ENCODE measurements at regions not wholly inside any gene's neighbourhood (a gene's known extent, or its start where the extent isn't known, plus 50 kb on each side); places are given as distances from the start of the nearest gene placed in this dataset.

GRCh38 chr2:2574401-2575180, 243.5 kb upstream of the MYT1L start:
- TF ChIP-seq MCM2 (IDR thresholded peaks at IDR 0.05; ENCODE audit: low read depth) (no peak), CHD1 (IDR thresholded peaks at IDR 0.05; ENCODE audit: low read length) (no peak)

Data from K562 (cell line).